SU-DHL-6 (cell line): ENCODE measurements at regions not wholly inside any gene's neighbourhood (a gene's known extent, or its start where the extent isn't known, plus 50 kb on each side); places are given as distances from the start of the nearest gene placed in this dataset.

Experiments used
- H2AFZ ChIP-seq: fragments of 200-600 bp; sonication (generic); 2 replicates; pipeline ENCODE4 v1.6.1; 2014; ENCODE audit warnings: low read depth, mild to moderate bottlenecking, moderate library complexity, mixed read lengths, antibody characterized with exemption, low read length; ENCODE audit not compliant: severe bottlenecking
- H3F3A ChIP-seq: fragments of 200-600 bp; shearing (Covaris generic); 2 replicates; pipeline ENCODE4 v1.6.0; 2016; ENCODE audit warnings: antibody characterized with exemption, mild to moderate bottlenecking; ENCODE audit not compliant: insufficient read depth
- H3K27ac ChIP-seq: fragments of 200-600 bp; sonication (generic); 2 replicates; pipeline ENCODE4 v1.5.1; 2016; ENCODE audit warnings: low read depth, mild to moderate bottlenecking, low read length, moderate library complexity, mixed read lengths
- H3K27me3 ChIP-seq: fragments of 200-600 bp; sonication (generic), shearing (Covaris generic); 2 replicates; pipeline ENCODE4 v1.6.0; 2014; ENCODE audit warnings: mild to moderate bottlenecking, low read length
- H3K36me3 ChIP-seq: fragments of 200-600 bp; sonication (generic); 2 replicates; pipeline ENCODE4 v1.6.1; 2014; ENCODE audit warnings: mild to moderate bottlenecking, low read length, mixed read lengths
- H3K4me2 ChIP-seq: fragments of 300-600, 200-600 bp; shearing (Covaris generic), sonication (generic); 2 replicates; pipeline ENCODE4 v1.6.0; 2014; ENCODE audit warnings: low read length, low read depth, mild to moderate bottlenecking; ENCODE audit not compliant: poor library complexity, severe bottlenecking
- H3K4me3 ChIP-seq: fragments of 200-600 bp; sonication (generic); 2 replicates; pipeline ENCODE4 v1.5.1; 2014; ENCODE audit warnings: antibody characterized with exemption, low read length, mild to moderate bottlenecking, mixed read lengths; ENCODE audit not compliant: insufficient read depth, poor library complexity, severe bottlenecking
- H3K79me2 ChIP-seq: fragments of 200-600 bp; sonication (generic); 2 replicates; pipeline ENCODE4 v1.6.1; 2014; ENCODE audit warnings: mild to moderate bottlenecking, low read length, moderate library complexity; ENCODE audit not compliant: insufficient read depth
- H3K9ac ChIP-seq: fragments of 200-600 bp; sonication (generic); 2 replicates; pipeline ENCODE4 v1.7.0; 2014; ENCODE audit warnings: mild to moderate bottlenecking, low read length
- H3K9me2 ChIP-seq: fragments of 200-600 bp; sonication (generic); replicated peaks from 2 replicates; pipeline ENCODE4 v1.6.1; 2014; ENCODE audit warnings: low read length; ENCODE audit not compliant: insufficient read depth
- H3K9me3 ChIP-seq: fragments of 200-600 bp; sonication (generic); 2 replicates; pipeline ENCODE4 v1.6.1; 2014; ENCODE audit warnings: low read length, mixed read lengths; ENCODE audit not compliant: insufficient read depth
- H4K20me1 ChIP-seq: fragments of 200-600 bp; sonication (generic); 2 replicates; pipeline ENCODE4 v1.6.1; 2014; ENCODE audit warnings: low read depth, mild to moderate bottlenecking, antibody characterized with exemption, low read length, moderate library complexity, mixed read lengths
- EZH2phosphoT487 ChIP-seq: fragments of 200-600 bp; sonication (generic), shearing (Covaris generic); conservative IDR thresholded peaks from 2 replicates; pipeline ENCODE4 v1.6.1; 2018; ENCODE audit warnings: mild to moderate bottlenecking, antibody characterized with exemption, low read length, moderate library complexity, mixed read lengths
- TF ChIP-seq, protein P1 (sequence below): fragments of 200-600 bp; sonication (generic); IDR thresholded peaks from one replicate; pipeline ENCODE4 v1.5.1; 2017; ENCODE audit warnings: antibody characterized with exemption, mild to moderate bottlenecking, low read length, moderate library complexity; ENCODE audit not compliant: insufficient read depth, poor library complexity, severe bottlenecking

- H3K27ac ChIP-seq, result no peak overlapping the region
- H3K4me3 ChIP-seq, result no peak overlapping the region
- no peak for TF ChIP-seq EZH2phosphoT487
- TF ChIP-seq, protein P1, sequence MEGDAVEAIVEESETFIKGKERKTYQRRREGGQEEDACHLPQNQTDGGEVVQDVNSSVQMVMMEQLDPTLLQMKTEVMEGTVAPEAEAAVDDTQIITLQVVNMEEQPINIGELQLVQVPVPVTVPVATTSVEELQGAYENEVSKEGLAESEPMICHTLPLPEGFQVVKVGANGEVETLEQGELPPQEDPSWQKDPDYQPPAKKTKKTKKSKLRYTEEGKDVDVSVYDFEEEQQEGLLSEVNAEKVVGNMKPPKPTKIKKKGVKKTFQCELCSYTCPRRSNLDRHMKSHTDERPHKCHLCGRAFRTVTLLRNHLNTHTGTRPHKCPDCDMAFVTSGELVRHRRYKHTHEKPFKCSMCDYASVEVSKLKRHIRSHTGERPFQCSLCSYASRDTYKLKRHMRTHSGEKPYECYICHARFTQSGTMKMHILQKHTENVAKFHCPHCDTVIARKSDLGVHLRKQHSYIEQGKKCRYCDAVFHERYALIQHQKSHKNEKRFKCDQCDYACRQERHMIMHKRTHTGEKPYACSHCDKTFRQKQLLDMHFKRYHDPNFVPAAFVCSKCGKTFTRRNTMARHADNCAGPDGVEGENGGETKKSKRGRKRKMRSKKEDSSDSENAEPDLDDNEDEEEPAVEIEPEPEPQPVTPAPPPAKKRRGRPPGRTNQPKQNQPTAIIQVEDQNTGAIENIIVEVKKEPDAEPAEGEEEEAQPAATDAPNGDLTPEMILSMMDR, result no peak
- H3F3A ChIP-seq, result no peaks in the 10 kb centered on the region
- H3K9me2 ChIP-seq, result no peaks in the 10 kb centered on the region
- no peaks in the 10 kb centered on the region for H3K9me3 ChIP-seq
- no peak overlapping the region for H3K4me2 ChIP-seq
- no peaks in the 10 kb centered on the region for H3K36me3 ChIP-seq
- no peak overlapping the region for H2AFZ ChIP-seq
- H3K79me2 ChIP-seq, result no peaks in the 10 kb centered on the region
- no peaks in the 10 kb centered on the region for H3K27me3 ChIP-seq
- no peak overlapping the region for H3K9ac ChIP-seq
- H4K20me1 ChIP-seq, result no peaks in the 10 kb centered on the region
Observed at GRCh38 chr5:39863926-39864552, 439.3 kb upstream of the DAB2 start.

DNA sequence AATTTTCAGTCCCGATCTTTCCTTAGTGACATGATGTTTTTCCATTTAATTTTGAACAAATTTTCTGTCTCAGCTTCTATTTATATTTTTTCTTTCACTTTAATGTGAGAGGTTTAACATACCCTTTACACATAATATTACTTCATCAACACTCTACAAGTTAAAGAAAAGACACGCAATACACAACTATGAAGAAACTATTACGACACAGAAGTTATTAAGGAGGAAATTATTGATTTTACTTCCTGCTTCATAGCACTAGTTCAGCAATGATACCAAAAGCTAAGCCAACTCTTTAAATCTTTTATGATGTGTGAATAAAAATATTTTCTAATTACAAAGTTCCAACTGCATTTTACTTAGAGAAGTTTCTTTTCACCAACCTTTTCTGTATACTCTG is 432.3 kb upstream of the DAB2 start:
- Histone ChIP-seq H3K27ac (no peak overlapping the region), H3F3A (no peaks in the 10 kb centered on the region), H3K4me3 (no peak overlapping the region), H3K9ac (no peak overlapping the region), H3K27me3 (no peaks in the 10 kb centered on the region), H3K9me2 (no peaks in the 10 kb centered on the region), H3K9me3 (no peaks in the 10 kb centered on the region), H2AFZ (no peak overlapping the region), H3K36me3 (no peaks in the 10 kb centered on the region), H3K79me2 (no peaks in the 10 kb centered on the region), H3K4me2 (no peak overlapping the region), H4K20me1 (no peaks in the 10 kb centered on the region)
- TF ChIP-seq, protein P1, result no peak
- no peak for TF ChIP-seq EZH2phosphoT487

GRCh38 chr5:39854771-39855410 is 430.1 kb upstream of the DAB2 start:
- no peaks in the 10 kb centered on the region for H3K27me3 ChIP-seq
- no peaks in the 10 kb centered on the region for H4K20me1 ChIP-seq
- no peak overlapping the region for H3K9ac ChIP-seq
- H3K79me2 ChIP-seq, result no peaks in the 10 kb centered on the region
- no peaks in the 10 kb centered on the region for H3K9me3 ChIP-seq
- H2AFZ ChIP-seq, result no peak overlapping the region
- H3K36me3 ChIP-seq, result no peaks in the 10 kb centered on the region
- H3K27ac ChIP-seq, result no peak overlapping the region
- no peak overlapping the region for H3K4me2 ChIP-seq
- no peak overlapping the region for H3K4me3 ChIP-seq
- no peaks in the 10 kb centered on the region for H3F3A ChIP-seq
- H3K9me2 ChIP-seq, result no peaks in the 10 kb centered on the region
- TF ChIP-seq EZH2phosphoT487, result no peak
- TF ChIP-seq, protein P1, result no peak
